ENCODE measurements at regions not wholly inside any gene's neighbourhood (a gene's known extent, or its start where the extent isn't known, plus 50 kb on each side); places are given as distances from the start of the nearest gene placed in this dataset.

DNA sequence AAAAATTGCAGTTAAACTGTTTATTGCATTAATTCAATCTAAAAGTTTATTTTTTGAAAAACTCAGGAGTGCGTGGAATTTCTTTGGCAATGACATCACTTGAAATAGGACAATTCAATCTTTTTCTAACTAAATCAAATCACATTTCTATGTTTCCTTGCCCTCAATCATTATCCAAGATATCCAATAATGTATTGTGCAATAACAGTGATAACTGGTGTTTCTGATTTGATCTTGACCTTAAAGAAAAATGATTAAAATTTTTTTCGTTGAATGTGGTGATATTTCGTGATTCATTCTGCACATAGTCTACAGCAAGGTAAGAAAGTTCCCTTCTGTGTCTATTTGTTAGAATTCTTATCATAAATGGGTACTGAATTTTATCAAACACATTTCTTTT is 163.2 kb downstream of the SPCS3 start:
- Histone ChIP-seq H3K4me2 (ENCODE audit: insufficient read depth, insufficient read length, low read length) (no peak overlapping the region), H3K79me1 (ENCODE audit: insufficient read depth, low read depth, low read length, poor library complexity, severe bottlenecking) (no peaks in the 10 kb centered on the region), H2BK12ac (ENCODE audit: insufficient read length, low read depth, low read length) (no peak overlapping the region), H3T11ph (ENCODE audit: low read length) (no peak overlapping the region), H2AK5ac (ENCODE audit: insufficient read length, low read length) (no peak overlapping the region), H3K4me1 (ENCODE audit: insufficient read depth, low read length) (peaks cover 2% of the 10 kb centered on the region; the same call in 1 of the 2 replicates), H4K91ac (ENCODE audit: insufficient read length, low read depth, low read length) (no peak overlapping the region), H4K20me1 (ENCODE audit: control insufficient read depth, insufficient read depth, insufficient read length) (no peaks in the 10 kb centered on the region), H2AFZ (ENCODE audit: low read length) (no peak overlapping the region), H3K4ac (ENCODE audit: low read depth, low read length) (no peak overlapping the region), H3K23ac (ENCODE audit: insufficient read length, low read depth, low read length) (no peak overlapping the region), H4K8ac (replicated peaks; ENCODE audit: insufficient read length, low read depth, low read length) (no peak overlapping the region), H3K9me3 (ENCODE audit: control insufficient read depth, low read depth, low read length) (no peaks in the 10 kb centered on the region), H3K27ac (ENCODE audit: insufficient read length, low read depth, low read length) (no peak overlapping the region), H3K56ac (ENCODE audit: insufficient read length, low read depth, low read length) (no peak overlapping the region), H3K79me2 (ENCODE audit: insufficient read depth, low read length) (no peaks in the 10 kb centered on the region), H2BK120ac (ENCODE audit: low read depth, low read length, poor library complexity, severe bottlenecking) (no peak overlapping the region), H3K14ac (ENCODE audit: insufficient read depth, low read length) (no peak overlapping the region), H4K5ac (ENCODE audit: insufficient read length, low read depth, low read length) (no peak overlapping the region), H3K27me3 (ENCODE audit: insufficient read depth, low read length) (no peaks in the 10 kb centered on the region), H3K23me2 (ENCODE audit: insufficient read length, low read depth, low read length, poor library complexity, severe bottlenecking) (no peaks in the 10 kb centered on the region), H2BK20ac (ENCODE audit: low read depth, low read length, poor library complexity, severe bottlenecking) (no peak overlapping the region), H3K18ac (ENCODE audit: insufficient read length, low read depth, low read length) (no peak overlapping the region), H3K9ac (ENCODE audit: extremely low read depth, insufficient read length, low read length) (no peak overlapping the region), H2BK15ac (ENCODE audit: low read depth, low read length) (no peak overlapping the region), H2BK5ac (ENCODE audit: insufficient read length, low read length) (no peak overlapping the region)
- H3K4me1 Mint-ChIP-seq: peaks cover 8 to 11% of the 10 kb centered on the region in 2 experiments
- no peaks in the 10 kb centered on the region for H3K36me3 Mint-ChIP-seq (ENCODE audit: insufficient read depth in 1 of 3, low read depth in 3 of 3)
- DNase-seq: no peak
- H3K27ac Mint-ChIP-seq: no peak overlapping the region
- no peaks in the 10 kb centered on the region for H3K27me3 Mint-ChIP-seq (ENCODE audit: low read depth)
- WGBS (ENCODE audit: extremely low coverage, insufficient read length, low lambda C conversion rate): no CpG with 5 or more reads among the region's 3 CpGs
- H3K9me3 Mint-ChIP-seq: no peaks in the 10 kb centered on the region
- no peak overlapping the region for H3K4me3 Mint-ChIP-seq
- TF ChIP-seq CTCF (conservative IDR thresholded peaks at IDR 0.05): no peak
